ENCODE measurements at regions not wholly inside any gene's neighbourhood (a gene's known extent, or its start where the extent isn't known, plus 50 kb on each side); places are given as distances from the start of the nearest gene placed in this dataset.

DNA sequence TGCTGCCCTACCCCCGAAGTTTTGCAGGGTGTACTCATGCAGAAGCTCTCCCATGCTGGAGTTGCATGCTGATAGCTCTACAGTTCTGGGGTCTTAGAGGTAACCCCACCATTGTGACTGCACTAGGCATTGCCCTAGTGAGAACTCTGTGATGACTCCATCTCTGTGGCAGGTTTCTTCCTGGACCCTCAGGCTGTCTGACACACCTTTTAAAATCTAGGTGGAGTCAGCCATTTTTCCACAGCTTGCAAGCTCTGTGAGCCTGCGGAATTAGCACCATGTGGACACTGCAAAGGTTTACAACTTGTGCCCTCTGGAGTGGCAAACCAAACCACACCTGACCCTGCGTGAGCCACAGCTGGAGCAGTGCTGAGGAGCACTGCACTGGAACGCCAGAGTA is 636.2 kb upstream of the SPRY2 start:
- TF ChIP-seq, protein P1, sequence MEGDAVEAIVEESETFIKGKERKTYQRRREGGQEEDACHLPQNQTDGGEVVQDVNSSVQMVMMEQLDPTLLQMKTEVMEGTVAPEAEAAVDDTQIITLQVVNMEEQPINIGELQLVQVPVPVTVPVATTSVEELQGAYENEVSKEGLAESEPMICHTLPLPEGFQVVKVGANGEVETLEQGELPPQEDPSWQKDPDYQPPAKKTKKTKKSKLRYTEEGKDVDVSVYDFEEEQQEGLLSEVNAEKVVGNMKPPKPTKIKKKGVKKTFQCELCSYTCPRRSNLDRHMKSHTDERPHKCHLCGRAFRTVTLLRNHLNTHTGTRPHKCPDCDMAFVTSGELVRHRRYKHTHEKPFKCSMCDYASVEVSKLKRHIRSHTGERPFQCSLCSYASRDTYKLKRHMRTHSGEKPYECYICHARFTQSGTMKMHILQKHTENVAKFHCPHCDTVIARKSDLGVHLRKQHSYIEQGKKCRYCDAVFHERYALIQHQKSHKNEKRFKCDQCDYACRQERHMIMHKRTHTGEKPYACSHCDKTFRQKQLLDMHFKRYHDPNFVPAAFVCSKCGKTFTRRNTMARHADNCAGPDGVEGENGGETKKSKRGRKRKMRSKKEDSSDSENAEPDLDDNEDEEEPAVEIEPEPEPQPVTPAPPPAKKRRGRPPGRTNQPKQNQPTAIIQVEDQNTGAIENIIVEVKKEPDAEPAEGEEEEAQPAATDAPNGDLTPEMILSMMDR (conservative IDR thresholded peaks at IDR 0.05; ENCODE audit: low read depth, low read length): no peak
- TF ChIP-seq MAFK (IDR thresholded peaks at IDR 0.05; ENCODE audit: low read depth, low read length) (no peak), POLR2A (IDR thresholded peaks at IDR 0.05; ENCODE audit: low read depth, low read length) (no peak)
- TF ChIP-seq, protein P2, sequence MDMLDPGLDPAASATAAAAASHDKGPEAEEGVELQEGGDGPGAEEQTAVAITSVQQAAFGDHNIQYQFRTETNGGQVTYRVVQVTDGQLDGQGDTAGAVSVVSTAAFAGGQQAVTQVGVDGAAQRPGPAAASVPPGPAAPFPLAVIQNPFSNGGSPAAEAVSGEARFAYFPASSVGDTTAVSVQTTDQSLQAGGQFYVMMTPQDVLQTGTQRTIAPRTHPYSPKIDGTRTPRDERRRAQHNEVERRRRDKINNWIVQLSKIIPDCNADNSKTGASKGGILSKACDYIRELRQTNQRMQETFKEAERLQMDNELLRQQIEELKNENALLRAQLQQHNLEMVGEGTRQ (IDR thresholded peaks at IDR 0.05; ENCODE audit: low read depth, low read length): no peak

Data from IMR-90 (cell line).